Right lobe of liver (tissue), 6 donors: ENCODE measurements at regions not wholly inside any gene's neighbourhood (a gene's known extent, or its start where the extent isn't known, plus 50 kb on each side); places are given as distances from the start of the nearest gene placed in this dataset.

ENCODE experiments used
- ATAC-seq, 4 donors: fragments of 200-7000 bp; cut with Tn5 transposase; one replicate each; pipeline ENCODE4 v1.9.1; 2020; ENCODE audit warnings: mild to moderate bottlenecking in 4 of 4, moderate library complexity in 4 of 4
- DNase-seq, 3 donors: peaks; one replicate each; pipeline ENCODE4 v3.0.0-alpha.2; 2020
- H3K27ac ChIP-seq, 3 donors: fragments of 200-600 bp; one replicate each; pipeline ENCODE4 v1.8.0; 2022
- H3K27me3 ChIP-seq, 2 donors: fragments of 200-600 bp; one replicate each; pipeline ENCODE4 v1.8.0; 2022
- H3K36me3 ChIP-seq, 4 donors: fragments of 200-600 bp; sonication (generic) in 1 of 4; one replicate each; pipeline versions ENCODE4 v1.5.1 to v1.8.0; 2017 to 2022; ENCODE audit warnings: control low read depth in 1 of 4
- H3K4me1 ChIP-seq, 4 donors: fragments of 200-600 bp; sonication (generic) in 1 of 4; one replicate each; pipeline versions ENCODE4 v1.5.1 to v1.8.0; 2017 to 2022; ENCODE audit warnings: control low read depth in 1 of 4
- H3K4me3 ChIP-seq, 3 donors: fragments of 200-600 bp; one replicate each; pipeline ENCODE4 v1.8.0; 2022
- H3K9me3 ChIP-seq, 4 donors: fragments of 200-600 bp; sonication (generic) in 1 of 4; one replicate each; pipeline versions ENCODE4 v1.5.1 to v1.8.0; 2017 to 2022; ENCODE audit warnings: control low read depth in 1 of 4
- CTCF ChIP-seq, 4 donors: fragments of 200-600 bp in 3 of 4; fragments of 450-650 bp in 1 of 4; IDR thresholded peaks; one replicate each; pipeline versions ENCODE4 v1.5.1 to v1.8.0; 2016 to 2022; ENCODE audit warnings: antibody characterized with exemption in 4 of 4, mild to moderate bottlenecking in 2 of 4
- POLR2A ChIP-seq: fragments of 450-650 bp; IDR thresholded peaks from one replicate; pipeline ENCODE4 v1.6.1; 2017; ENCODE audit warnings: antibody characterized with exemption, mild to moderate bottlenecking
- WGBS: methylation state at CpG from one replicate; pipeline ENCODE4 v1.1.6; 2018; ENCODE audit warnings: low coverage, low lambda C conversion rate; ENCODE audit not compliant: insufficient coverage; ENCODE audit errors: missing lambda C conversion rate; 5-methylcytosine and 5-hydroxymethylcytosine counted together
- intact Hi-C, 2 donors: fragments of 100-400 bp; cut with DNase I; formaldehyde crosslinking; loops; one replicate each; pipeline versions ENCODE4 v1.11.2 to v1.14.1; 2022
- donor health status: DM: no; HTN: yes; CAD: no.
- donor health status: DM: no; HTN: no; CAD: no.
- donor health status: DM: no; HTN: no; CAD: no.
- donor health status: DM: no; HTN: yes; CAD: no.
- donor health status: DM: no; HTN: yes; CAD: no.

GRCh38 chr5:173717959-173718358 is 101.5 kb upstream of the BOD1 start:
- no peaks in the 10 kb centered on the region for H3K9me3 ChIP-seq
- no peak for ATAC-seq
- no peaks in the 10 kb centered on the region for H3K36me3 ChIP-seq
- H3K4me3 ChIP-seq: no peak overlapping the region
- DNase-seq: no peak
- WGBS: 80% methylated on average over 7 of the region's 10 CpGs
- H3K4me1 ChIP-seq: peaks cover 0 to 27% (median 8%) of the 10 kb centered on the region in 4 donors
- no peak overlapping the region for H3K27ac ChIP-seq
- TF ChIP-seq POLR2A: no peak
- TF ChIP-seq CTCF (IDR thresholded peaks at IDR 0.05): no peak
- intact Hi-C loops: no loop called here
- H3K27me3 ChIP-seq: no peaks in the 10 kb centered on the region

- ATAC-seq: no peak
- Histone ChIP-seq H3K27me3 (no peaks in the 10 kb centered on the region), H3K4me1 (peaks cover 0 to 27% (median 8%) of the 10 kb centered on the region in 4 donors), H3K27ac (no peak overlapping the region), H3K36me3 (no peaks in the 10 kb centered on the region), H3K9me3 (no peaks in the 10 kb centered on the region), H3K4me3 (no peak overlapping the region)
- no peak for DNase-seq
- intact Hi-C loops: no loop called here
- WGBS: 82% methylated on average over 5 of the region's 10 CpGs
- TF ChIP-seq CTCF (IDR thresholded peaks at IDR 0.05): no peak
- no peak for TF ChIP-seq POLR2A
Measured at GRCh38 chr5:173718469-173718868, 102.0 kb upstream of the BOD1 start.

- H3K27me3 ChIP-seq: no peaks in the 10 kb centered on the region
- H3K27ac ChIP-seq: peak overlapping the region in 1 of 3 donors; percentile 49
- no peaks in the 10 kb centered on the region for H3K36me3 ChIP-seq
- no peak overlapping the region for H3K4me3 ChIP-seq
- 15% methylated on average over 5 of the region's 10 CpGs for WGBS
- DNase-seq (peak; percentile 74 to 92 (median 90)), ATAC-seq (peak; percentile 90 to 97 (median 94))
- peaks cover 0 to 27% (median 8%) of the 10 kb centered on the region in 4 donors for H3K4me1 ChIP-seq
- no peaks in the 10 kb centered on the region for H3K9me3 ChIP-seq
- no peak for TF ChIP-seq CTCF (IDR thresholded peaks at IDR 0.05)
- no peak for TF ChIP-seq POLR2A
- intact Hi-C loops: no loop called here
Measured at GRCh38 chr5:173719731-173720082, 103.3 kb upstream of the BOD1 start.

GRCh38 chr5:173720286-173720952 is 104.0 kb upstream of the BOD1 start:
- intact Hi-C loops: no loop called here
- Histone ChIP-seq H3K9me3 (no peaks in the 10 kb centered on the region), H3K27me3 (no peaks in the 10 kb centered on the region), H3K36me3 (no peaks in the 10 kb centered on the region), H3K4me3 (no peak overlapping the region), H3K27ac (no peak overlapping the region), H3K4me1 (peaks cover 0 to 27% (median 8%) of the 10 kb centered on the region in 4 donors)
- 56% methylated on average over 7 of the region's 8 CpGs for WGBS
- DNase-seq (no peak), ATAC-seq (no peak)
- TF ChIP-seq POLR2A (no peak), CTCF (IDR thresholded peaks at IDR 0.05) (no peak)
